ENCODE measurements at regions not wholly inside any gene's neighbourhood (a gene's known extent, or its start where the extent isn't known, plus 50 kb on each side); places are given as distances from the start of the nearest gene placed in this dataset.

DNA sequence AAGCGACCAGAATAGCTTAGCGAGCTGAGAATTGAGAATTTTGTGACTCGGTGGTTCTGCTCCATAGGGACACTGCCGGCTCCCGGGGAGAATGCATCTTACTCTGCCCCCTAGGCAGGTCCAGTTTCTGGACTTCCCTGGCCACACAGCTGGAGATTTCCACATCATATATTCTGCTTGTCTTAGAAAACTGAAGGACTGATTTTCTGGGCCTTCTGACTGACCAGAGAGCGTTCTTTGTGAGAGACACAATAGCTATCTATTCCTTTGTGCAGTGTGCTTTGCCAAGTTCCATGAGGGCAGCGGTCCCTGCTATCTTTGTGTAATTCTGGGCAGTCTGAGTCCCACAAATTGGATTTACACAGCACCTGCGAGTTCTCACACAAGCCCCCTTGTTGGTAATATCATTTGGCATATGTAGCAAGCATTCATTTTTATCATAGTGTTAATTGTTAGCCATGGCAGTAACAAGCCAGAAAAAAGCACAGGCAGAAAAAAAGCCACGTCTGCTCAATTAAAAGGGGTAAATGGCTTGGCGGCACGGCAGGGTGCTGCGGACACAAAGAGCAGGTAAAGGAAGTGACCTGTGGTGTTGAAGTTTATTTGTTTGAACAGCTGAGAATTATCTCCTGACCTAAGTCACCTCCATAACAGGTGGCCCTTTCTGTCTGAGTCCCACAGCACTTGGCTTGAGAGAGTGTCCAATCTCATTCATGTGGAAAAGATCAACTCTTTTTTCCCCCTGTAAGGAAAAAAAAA is 688.7 kb downstream of the TUSC7 start:
- H3K23me2 ChIP-seq (ENCODE audit: low read depth, low read length) = peaks cover 3% of the 10 kb centered on the region; the same call in 1 of the 2 replicates
- H3K9me3 ChIP-seq (ENCODE audit: insufficient read depth in 2 of 2, low read depth in 1 of 2, low read length in 1 of 2) = no peaks in the 10 kb centered on the region
- no peaks in the 10 kb centered on the region for H3K79me1 ChIP-seq (ENCODE audit: low read depth, low read length)
- 5% methylated on average over 12 of the region's 12 CpGs; no CpG with 5 or more reads in 1 of the 2 experiments for WGBS, 2 experiments (ENCODE audit: extremely low coverage in 1 of 2, insufficient coverage in 1 of 2, insufficient read length in 1 of 2, insufficient replicate concordance in 2 of 2, low coverage in 1 of 2, low lambda C conversion rate in 2 of 2, missing lambda C conversion rate in 1 of 2)
- H3K4me2 ChIP-seq (ENCODE audit: insufficient read depth in 1 of 2, low read depth in 2 of 2, low read length in 2 of 2) = peak overlapping the region; percentile 66 to 72
- no peak overlapping the region for H3K14ac ChIP-seq (ENCODE audit: insufficient read length)
- no peaks in the 10 kb centered on the region for H3K79me2 ChIP-seq (ENCODE audit: control insufficient read depth in 1 of 2, insufficient read depth in 2 of 2, low read length in 2 of 2)
- no peak overlapping the region for H3K27ac ChIP-seq (ENCODE audit: low read depth, low read length)
- peaks cover 12 to 30% (median 20%) of the 10 kb centered on the region in 4 experiments for H3K4me1 ChIP-seq (replicated peaks in 1 of 4; ENCODE audit: control insufficient read depth in 3 of 4, insufficient read depth in 4 of 4, low read length in 3 of 4)
- DNase-seq (ENCODE audit: low read depth in 1 of 2, low spot score in 2 of 2) (peak; percentile 57 to 61), FAIRE-seq (peak; percentile 78)
- H3K4ac ChIP-seq (replicated peaks; ENCODE audit: insufficient read length, low read depth, low read length) = peak overlapping the region; percentile 28
- H3K56ac ChIP-seq (replicated peaks; ENCODE audit: insufficient read length, low read depth, low read length) = no peak overlapping the region
- no peak overlapping the region for H2AFZ ChIP-seq (ENCODE audit: low read length)
- peak overlapping the region; percentile 72 for H4K91ac ChIP-seq (replicated peaks; ENCODE audit: insufficient read length, low read length)
- no peak overlapping the region for H2BK15ac ChIP-seq (ENCODE audit: low read length)
- H3K23ac ChIP-seq (ENCODE audit: insufficient read length) = no peak overlapping the region
- no peak overlapping the region for H4K8ac ChIP-seq (ENCODE audit: extremely low read depth, insufficient read depth, low read length)
- H4K5ac ChIP-seq (ENCODE audit: insufficient read length, low read depth, low read length) = no peak overlapping the region
- peaks cover 0 to 1% of the 10 kb centered on the region in 2 experiments for H4K20me1 ChIP-seq (replicated peaks in 1 of 2; ENCODE audit: control insufficient read depth in 1 of 2, insufficient read depth in 2 of 2, low read length in 2 of 2)
- ChIA-PET CTCF (ENCODE audit: partially characterized antibody) (interaction anchor here (0.5 to 1.7 kb wide), 4 partner anchors 8 to 534 kb away, joined by 3 to 9 read pairs (median 4); no protein-coding TSS in a partner anchor), POLR2A (ENCODE audit: partially characterized antibody) (no interaction called here)
- peak overlapping the region; percentile 74; the same call in 1 of the 2 replicates for H2BK20ac ChIP-seq (ENCODE audit: low read length)
- H3K9ac ChIP-seq (replicated peaks in 1 of 4; ENCODE audit: extremely low read depth in 1 of 4, low read depth in 3 of 4, low read length in 3 of 4) = no peak overlapping the region; a peak in 1 of 7 replicates
- H2BK5ac ChIP-seq (ENCODE audit: low read depth, low read length) = peak overlapping the region; percentile 37; the same call in 1 of the 2 replicates
- peak overlapping the region; percentile 69; the same call in 1 of the 2 replicates for H2BK12ac ChIP-seq (ENCODE audit: low read depth, low read length)
- H3K4me3 ChIP-seq (ENCODE audit: extremely low read depth in 1 of 4, insufficient read depth in 2 of 4, low read depth in 3 of 4, low read length in 4 of 4) = peak overlapping the region in 3 of 4 experiments; percentile 24 to 48 (median 27); a peak in 6 of 8 replicates
- H3K18ac ChIP-seq (ENCODE audit: extremely low read depth, low read length) = peak overlapping the region; percentile 68; the same call in 1 of the 2 replicates
- no peak overlapping the region for H2AK5ac ChIP-seq (ENCODE audit: low read depth, low read length)
- no peaks in the 10 kb centered on the region for H3K36me3 ChIP-seq (ENCODE audit: control insufficient read depth in 2 of 4, insufficient read depth in 4 of 4, low read length in 3 of 4)
- H2BK120ac ChIP-seq (replicated peaks; ENCODE audit: low read depth, low read length) = peak overlapping the region; percentile 76
- H3K27me3 ChIP-seq (replicated peaks in 1 of 4; ENCODE audit: control insufficient read depth in 3 of 4, extremely low read depth in 1 of 4, insufficient read depth in 3 of 4, low read length in 3 of 4) = peaks cover 1 to 43% (median 24%) of the 10 kb centered on the region in 4 experiments
- no peak for TF ChIP-seq SRF (IDR thresholded peaks at IDR 0.05; ENCODE audit: low read depth, low read length)
- no peak for TF ChIP-seq GABPA (IDR thresholded peaks at IDR 0.05; ENCODE audit: borderline replicate concordance, insufficient read depth, low read length)
- TF ChIP-seq RBBP5 (IDR thresholded peaks at IDR 0.05; ENCODE audit: borderline replicate concordance, low read depth, low read length) = 0 out of 2 replicates have a peak, but pooled peaks have one; percentile 25
- TF ChIP-seq HDAC2 (IDR thresholded peaks at IDR 0.05; ENCODE audit: borderline replicate concordance in 1 of 2, low read depth in 2 of 2, low read length in 2 of 2) = peak in 1 of 2 experiments; percentile 83; a peak in 1 of 4 replicates
- TF ChIP-seq, protein P1, sequence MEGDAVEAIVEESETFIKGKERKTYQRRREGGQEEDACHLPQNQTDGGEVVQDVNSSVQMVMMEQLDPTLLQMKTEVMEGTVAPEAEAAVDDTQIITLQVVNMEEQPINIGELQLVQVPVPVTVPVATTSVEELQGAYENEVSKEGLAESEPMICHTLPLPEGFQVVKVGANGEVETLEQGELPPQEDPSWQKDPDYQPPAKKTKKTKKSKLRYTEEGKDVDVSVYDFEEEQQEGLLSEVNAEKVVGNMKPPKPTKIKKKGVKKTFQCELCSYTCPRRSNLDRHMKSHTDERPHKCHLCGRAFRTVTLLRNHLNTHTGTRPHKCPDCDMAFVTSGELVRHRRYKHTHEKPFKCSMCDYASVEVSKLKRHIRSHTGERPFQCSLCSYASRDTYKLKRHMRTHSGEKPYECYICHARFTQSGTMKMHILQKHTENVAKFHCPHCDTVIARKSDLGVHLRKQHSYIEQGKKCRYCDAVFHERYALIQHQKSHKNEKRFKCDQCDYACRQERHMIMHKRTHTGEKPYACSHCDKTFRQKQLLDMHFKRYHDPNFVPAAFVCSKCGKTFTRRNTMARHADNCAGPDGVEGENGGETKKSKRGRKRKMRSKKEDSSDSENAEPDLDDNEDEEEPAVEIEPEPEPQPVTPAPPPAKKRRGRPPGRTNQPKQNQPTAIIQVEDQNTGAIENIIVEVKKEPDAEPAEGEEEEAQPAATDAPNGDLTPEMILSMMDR (IDR thresholded peaks at IDR 0.05; ENCODE audit: control extremely low read depth in 1 of 3, insufficient read depth in 1 of 3, low read depth in 1 of 3, low read length in 3 of 3) = no peak
- TF ChIP-seq SP4 (IDR thresholded peaks at IDR 0.05; ENCODE audit: low read length) = no peak
- 0 out of 2 replicates have a peak, but pooled peaks have one; percentile 19 for TF ChIP-seq CHD2 (IDR thresholded peaks at IDR 0.05; ENCODE audit: low read length)
- no peak for TF ChIP-seq POU5F1 (IDR thresholded peaks at IDR 0.05; ENCODE audit: low read depth, low read length)
- no peak for TF ChIP-seq PHF8 (conservative IDR thresholded peaks at IDR 0.05; ENCODE audit: low read depth, low read length)
